ENCODE measurements at regions not wholly inside any gene's neighbourhood (a gene's known extent, or its start where the extent isn't known, plus 50 kb on each side); places are given as distances from the start of the nearest gene placed in this dataset.

- TF ChIP-seq CTCF (IDR thresholded peaks at IDR 0.05 in 2 of 3, conservative IDR thresholded peaks at IDR 0.05 in 1 of 3; ENCODE audit: borderline replicate concordance in 1 of 3, insufficient read depth in 1 of 3, low read depth in 2 of 3, low read length in 2 of 3) (no peak), EZH2phosphoT487 (IDR thresholded peaks at IDR 0.05; ENCODE audit: borderline replicate concordance) (no peak), MAX (IDR thresholded peaks at IDR 0.05) (no peak), EZH2 (IDR thresholded peaks at IDR 0.05) (no peak), POLR2A (IDR thresholded peaks at IDR 0.05; ENCODE audit: borderline replicate concordance, extremely low read depth, insufficient read depth, insufficient read length) (no peak), YY1 (IDR thresholded peaks at IDR 0.05; ENCODE audit: extremely low read depth, insufficient replicate concordance, low read depth, low read length) (no peak), SIN3A (IDR thresholded peaks at IDR 0.05; ENCODE audit: low read depth) (no peak), CBX3 (IDR thresholded peaks at IDR 0.05; ENCODE audit: low read depth) (no peak), POLR2AphosphoS5 (IDR thresholded peaks at IDR 0.05; ENCODE audit: low read depth, low read length) (no peak), ZFX (IDR thresholded peaks at IDR 0.05) (no peak)
Observed at GRCh38 chr18:46406539-46406932, 250.5 kb downstream of the LOXHD1 start.

Data from HCT116 (cell line).